K562 (cell line): ENCODE measurements at regions not wholly inside any gene's neighbourhood (a gene's known extent, or its start where the extent isn't known, plus 50 kb on each side); places are given as distances from the start of the nearest gene placed in this dataset.

Source experiments
- ATAC-seq: fragments of 200-7000 bp; cut with Tn5 transposase; 3 replicates; pipeline ENCODE4 v1.9.1; 2020; ENCODE audit warnings: moderate library complexity
- BruUV-seq: library from RNA; stranded (reverse); fragments of 400-500 nt; replicated peaks from 2 replicates; lab custom pipeline; 2021; lab: Mats Ljungman, UMichigan
- CTCF ChIA-PET: fragments of 300-600 bp; formaldehyde crosslinking; extraction: SDS; loops from one replicate; lab custom pipeline; 2021; ENCODE audit warnings: low intra/inter-chr PET ratio; lab: Yijun Ruan, JAX
- POLR2A ChIA-PET: fragments of 300-600, 350-650 bp; sonication (Branson Sonifier 250); formaldehyde crosslinking; extraction: SDS; loops from one replicate; lab custom pipeline; 2021; ENCODE audit warnings: antibody characterized with exemption, inconsistent platforms; lab: Yijun Ruan, JAX
- DNase-seq, 4 experiments: peaks; one replicate each; pipeline versions ENCODE4 v3.0.0 to v3.0.0-alpha.2; 2011 to 2018; ENCODE audit warnings: low spot score in 3 of 4, mixed read lengths in 3 of 4; ENCODE audit errors: extremely low read depth in 1 of 4
- FAIRE-seq: peaks from 2 replicates; lab custom pipeline; 2011; peaks lifted over from hg19 to GRCh38; lab: Jason Lieb, UNC
- H2AFZ ChIP-seq: 2 replicates; pipeline ENCODE4 v1.6.0; 2011; ENCODE audit warnings: low read depth, low read length, control low read depth, inconsistent platforms
- H3K27ac ChIP-seq: fragments of 200-600 bp; 3 replicates; pipeline ENCODE4 v1.8.0; 2011; ENCODE audit warnings: low read depth, mild to moderate bottlenecking, control low read depth, inconsistent platforms, low read length, moderate library complexity, mixed read lengths; ENCODE audit errors: extremely low read depth
- H3K27me3 ChIP-seq, 2 experiments: fragments of 300-600 bp in 1 of 2; 2 replicates in 1 of 2; 3 replicates in 1 of 2; pipeline versions ENCODE4 v1.6.0 to v1.8.0; 2011; ENCODE audit warnings: inconsistent platforms in 2 of 2, low read length in 2 of 2, mild to moderate bottlenecking in 1 of 2, mixed read lengths in 1 of 2, moderate library complexity in 1 of 2; ENCODE audit not compliant: control insufficient read depth in 2 of 2, insufficient read depth in 2 of 2
- H3K36me3 ChIP-seq: fragments of 300-600 bp; 3 replicates; pipeline ENCODE4 v1.8.0; 2011; ENCODE audit warnings: mild to moderate bottlenecking, low read length, inconsistent platforms; ENCODE audit not compliant: control insufficient read depth, insufficient read depth
- H3K4me1 ChIP-seq, 2 experiments: fragments of 200-600 bp in 1 of 2; replicated peaks in 1 of 2; 2 replicates in 1 of 2; 3 replicates in 1 of 2; pipeline versions ENCODE4 v1.5.1 to v1.8.0; 2011; ENCODE audit warnings: inconsistent platforms in 2 of 2, low read length in 2 of 2, mild to moderate bottlenecking in 1 of 2, mixed read lengths in 1 of 2, moderate library complexity in 1 of 2; ENCODE audit not compliant: control insufficient read depth in 2 of 2, insufficient read depth in 2 of 2
- H3K4me2 ChIP-seq: 2 replicates; pipeline ENCODE4 v1.6.1; 2011; ENCODE audit warnings: low read length, control low read depth, inconsistent platforms, mixed read lengths; ENCODE audit not compliant: insufficient read depth
- H3K4me3 ChIP-seq: fragments of 200-600 bp; sonication (generic), shearing (Covaris generic); 2 replicates; pipeline ENCODE4 v1.5.1; 2016; ENCODE audit warnings: control low read depth, inconsistent platforms
- H3K79me2 ChIP-seq: fragments of 200-600 bp; 3 replicates; pipeline ENCODE4 v1.8.0; 2011; ENCODE audit warnings: low read length, inconsistent platforms; ENCODE audit not compliant: control insufficient read depth, insufficient read depth
- H3K9ac ChIP-seq, 2 experiments: 2 replicates each; pipeline versions ENCODE4 v1.6.0 to v1.6.1; 2011; ENCODE audit warnings: low read depth in 2 of 2, low read length in 2 of 2, control low read depth in 1 of 2, inconsistent platforms in 1 of 2, mild to moderate bottlenecking in 1 of 2, mixed read lengths in 1 of 2; ENCODE audit not compliant: insufficient read depth in 1 of 2
- H3K9me1 ChIP-seq: one replicate; pipeline ENCODE4 v1.6.0; 2011; ENCODE audit warnings: inconsistent platforms, mild to moderate bottlenecking, low read length, moderate library complexity; ENCODE audit not compliant: control insufficient read depth, insufficient read depth
- H3K9me3 ChIP-seq: replicated peaks from 2 replicates; pipeline ENCODE4 v1.5.1; 2011; ENCODE audit warnings: low read depth, low read length, inconsistent platforms; ENCODE audit not compliant: control insufficient read depth, insufficient read depth
- H4K20me1 ChIP-seq: replicated peaks from 2 replicates; pipeline ENCODE4 v1.6.1; 2011; ENCODE audit warnings: low read length, inconsistent platforms, mixed read lengths; ENCODE audit not compliant: control insufficient read depth, insufficient read depth
- DMBX1 ChIP-seq: fragments of 250-450 bp; sonication (Bioruptor Pico); IDR thresholded peaks from 2 replicates; pipeline ENCODE4 v1.8.0; 2022; ENCODE audit warnings: inconsistent platforms, mild to moderate bottlenecking, moderate library complexity, borderline replicate concordance
- HNRNPL ChIP-seq: fragments of 200-400 bp; formaldehyde crosslinking; IDR thresholded peaks from 2 replicates; pipeline ENCODE4 v1.6.1; 2017; ENCODE audit warnings: low read depth, mild to moderate bottlenecking, low read length
- NFIX ChIP-seq: fragments of 250-450 bp; sonication (Bioruptor Pico); IDR thresholded peaks from 2 replicates; pipeline ENCODE4 v1.4.0; 2020; ENCODE audit warnings: low read depth, mild to moderate bottlenecking, moderate library complexity
- NRF1 ChIP-seq, 2 experiments: fragments of 450-650 bp; IDR thresholded peaks in 1 of 2; conservative IDR thresholded peaks in 1 of 2; 2 replicates each; pipeline ENCODE4 v1.6.1; 2014; ENCODE audit warnings: mild to moderate bottlenecking in 2 of 2
- RFX7 ChIP-seq: fragments of 250-450 bp; sonication (Bioruptor Pico); IDR thresholded peaks from 2 replicates; pipeline ENCODE4 v1.5.1; 2021; ENCODE audit warnings: mild to moderate bottlenecking
- SIN3A ChIP-seq, 2 experiments: fragments of 150-350 bp in 1 of 2; IDR thresholded peaks; 2 replicates each; pipeline ENCODE4 v1.6.1; 2011 to 2016; ENCODE audit warnings: borderline replicate concordance in 2 of 2, low read depth in 2 of 2, low read length in 2 of 2, mild to moderate bottlenecking in 2 of 2, moderate library complexity in 2 of 2; ENCODE audit not compliant: control insufficient read depth in 1 of 2
- TBP ChIP-seq: optimal IDR thresholded peaks from 2 replicates; pipeline ENCODE3; 2011; ENCODE audit warnings: low read depth, low read length, improper control_type of control experiment
- ZNF354B ChIP-seq: fragments of 250-450 bp; sonication (Bioruptor Pico); IDR thresholded peaks from 2 replicates; pipeline ENCODE4 v1.4.0; 2020
- WGBS: fragments of 100-300 bp; shearing (Covaris generic); methylation state at CpG from one replicate; pipeline ENCODE4 v1.1.6; 2016; ENCODE audit warnings: low coverage, mixed read lengths; ENCODE audit not compliant: insufficient coverage; ENCODE audit errors: missing lambda C conversion rate; 5-methylcytosine and 5-hydroxymethylcytosine counted together
- in situ Hi-C: fragments of 300-500 bp; cut with MboI; formaldehyde crosslinking; loops from 4 replicates; pipeline ENCODE4 v1.15.0; 2018; ENCODE audit warnings: inconsistent platforms, mixed read lengths
- intact Hi-C: fragments of 100-400 bp; cut with micrococcal nuclease; formaldehyde crosslinking; loops from 2 replicates; pipeline ENCODE4 v1.14.2; 2022
- TF ChIP-seq, protein P1 (sequence below): fragments of 250-450 bp; sonication (Bioruptor Pico); IDR thresholded peaks from 2 replicates; pipeline ENCODE4 v1.8.0; 2022; ENCODE audit warnings: inconsistent platforms
- TF ChIP-seq, protein P2 (sequence below): fragments of 450-650 bp; formaldehyde crosslinking; IDR thresholded peaks from 2 replicates; pipeline ENCODE4 v1.4.0; 2020; ENCODE audit warnings: mild to moderate bottlenecking, moderate library complexity
- TF ChIP-seq, protein P3 (sequence below): sonication (generic); formaldehyde crosslinking; IDR thresholded peaks from 2 replicates; pipeline ENCODE4 v1.8.0; 2022; ENCODE audit warnings: mild to moderate bottlenecking, missing genetic modification reagents, borderline replicate concordance

DNA sequence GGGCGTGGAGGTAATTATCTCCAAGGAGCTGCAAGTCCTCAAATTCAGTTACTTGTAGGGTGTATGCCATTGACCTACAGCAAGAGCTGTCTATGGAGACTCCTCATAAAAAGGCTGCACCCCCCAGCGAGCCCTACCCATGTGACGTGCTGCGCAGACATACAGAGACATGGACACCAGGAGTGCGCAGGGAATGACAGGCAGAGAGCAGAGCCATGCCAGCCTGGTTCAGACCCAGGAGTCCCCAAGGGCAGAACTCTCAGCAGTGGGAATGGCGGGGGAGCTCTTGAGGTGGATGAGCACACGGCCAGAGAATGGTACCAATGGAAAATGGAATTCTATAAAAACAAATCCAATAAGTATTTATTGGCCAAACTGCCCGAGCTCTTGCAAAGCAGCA lies 310.1 kb downstream of the MYCN start:
- 2% methylated on average over 8 of the region's 8 CpGs for WGBS
- no peak overlapping the region for H2AFZ ChIP-seq
- FAIRE-seq (no peak), DNase-seq (no peak), ATAC-seq (no peak)
- no peak overlapping the region for H3K4me3 ChIP-seq
- peaks cover 0 to 25% of the 10 kb centered on the region in 2 experiments; a peak in 2 of 5 replicates for H3K27me3 ChIP-seq
- no peak overlapping the region for H3K4me2 ChIP-seq
- no TSS peak for BruUV-seq
- H3K9me3 ChIP-seq, result no peaks in the 10 kb centered on the region
- CTCF ChIA-PET, result no interaction called here
- no peak overlapping the region for H3K27ac ChIP-seq
- H3K79me2 ChIP-seq, result no peaks in the 10 kb centered on the region
- TF ChIP-seq DMBX1 (CRISPR knock-in tag) (no peak), NRF1 (conservative IDR thresholded peaks at IDR 0.05 in 1 of 2, IDR thresholded peaks at IDR 0.05 in 1 of 2) (no peak), SIN3A (IDR thresholded peaks at IDR 0.05; ENCODE audit: borderline replicate concordance in 2 of 2, control insufficient read depth in 1 of 2, low read depth in 2 of 2, low read length in 2 of 2) (no peak)
- TF ChIP-seq, all 486 proteins: peak for 0
- Histone ChIP-seq H3K36me3 (no peaks in the 10 kb centered on the region), H3K4me1 (no peaks in the 10 kb centered on the region), H4K20me1 (no peaks in the 10 kb centered on the region), H3K9me1 (no peaks in the 10 kb centered on the region), H3K9ac (no peak overlapping the region)
- POLR2A ChIA-PET, result interaction anchor here (0.6 kb wide), 1 partner anchor 36 kb away, joined by 3 read pairs; no protein-coding TSS in a partner anchor
- in situ Hi-C loops, result no loop called here
- intact Hi-C loops, result no loop called here

DNA sequence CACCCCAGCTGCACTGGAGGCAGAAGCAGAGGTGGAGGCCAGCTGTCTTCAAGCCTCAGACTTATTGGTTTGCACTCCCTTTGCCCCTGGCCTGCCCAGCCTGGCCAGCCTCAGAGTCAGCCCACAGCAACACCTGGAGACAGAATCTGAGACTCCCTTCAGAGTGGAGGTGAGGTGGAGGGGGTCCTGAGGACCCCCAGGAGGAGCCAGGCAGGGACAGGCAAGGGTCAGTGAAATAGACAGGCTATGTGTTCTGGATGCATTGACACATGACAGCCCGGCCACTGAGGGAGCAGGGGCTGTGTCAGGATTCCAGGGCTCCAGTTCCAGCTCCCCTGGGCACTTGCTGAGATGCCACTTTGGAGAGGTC lies 309.7 kb downstream of the MYCN start:
- intact Hi-C loops (no loop called here), in situ Hi-C loops (no loop called here)
- ATAC-seq (no peak), FAIRE-seq (no peak), DNase-seq (no peak)
- Histone ChIP-seq H3K9me3 (no peaks in the 10 kb centered on the region), H3K4me3 (no peak overlapping the region), H3K36me3 (no peaks in the 10 kb centered on the region), H3K27me3 (peaks cover 0 to 26% of the 10 kb centered on the region in 2 experiments; a peak in 2 of 5 replicates), H2AFZ (no peak overlapping the region), H4K20me1 (no peaks in the 10 kb centered on the region), H3K9ac (no peak overlapping the region), H3K9me1 (no peaks in the 10 kb centered on the region), H3K4me1 (no peaks in the 10 kb centered on the region), H3K4me2 (no peak overlapping the region), H3K79me2 (no peaks in the 10 kb centered on the region), H3K27ac (no peak overlapping the region)
- CTCF ChIA-PET, result no interaction called here
- POLR2A ChIA-PET, result interaction anchor here (0.6 to 0.8 kb wide), 2 partner anchors 36 to 319 kb away, joined by 3 read pairs; no protein-coding TSS in a partner anchor
- WGBS, result 0% methylated on average over 1 of the region's 1 CpG
- BruUV-seq, result no TSS peak
- TF ChIP-seq NFIX (CRISPR knock-in tag) (no peak), RFX7 (CRISPR knock-in tag) (no peak), TBP (no peak), ZNF354B (no peak), HNRNPL (no peak)
- TF ChIP-seq, protein P1, sequence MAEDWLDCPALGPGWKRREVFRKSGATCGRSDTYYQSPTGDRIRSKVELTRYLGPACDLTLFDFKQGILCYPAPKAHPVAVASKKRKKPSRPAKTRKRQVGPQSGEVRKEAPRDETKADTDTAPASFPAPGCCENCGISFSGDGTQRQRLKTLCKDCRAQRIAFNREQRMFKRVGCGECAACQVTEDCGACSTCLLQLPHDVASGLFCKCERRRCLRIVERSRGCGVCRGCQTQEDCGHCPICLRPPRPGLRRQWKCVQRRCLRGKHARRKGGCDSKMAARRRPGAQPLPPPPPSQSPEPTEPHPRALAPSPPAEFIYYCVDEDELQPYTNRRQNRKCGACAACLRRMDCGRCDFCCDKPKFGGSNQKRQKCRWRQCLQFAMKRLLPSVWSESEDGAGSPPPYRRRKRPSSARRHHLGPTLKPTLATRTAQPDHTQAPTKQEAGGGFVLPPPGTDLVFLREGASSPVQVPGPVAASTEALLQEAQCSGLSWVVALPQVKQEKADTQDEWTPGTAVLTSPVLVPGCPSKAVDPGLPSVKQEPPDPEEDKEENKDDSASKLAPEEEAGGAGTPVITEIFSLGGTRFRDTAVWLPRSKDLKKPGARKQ (CRISPR knock-in tag), result no peak
- TF ChIP-seq, protein P2, sequence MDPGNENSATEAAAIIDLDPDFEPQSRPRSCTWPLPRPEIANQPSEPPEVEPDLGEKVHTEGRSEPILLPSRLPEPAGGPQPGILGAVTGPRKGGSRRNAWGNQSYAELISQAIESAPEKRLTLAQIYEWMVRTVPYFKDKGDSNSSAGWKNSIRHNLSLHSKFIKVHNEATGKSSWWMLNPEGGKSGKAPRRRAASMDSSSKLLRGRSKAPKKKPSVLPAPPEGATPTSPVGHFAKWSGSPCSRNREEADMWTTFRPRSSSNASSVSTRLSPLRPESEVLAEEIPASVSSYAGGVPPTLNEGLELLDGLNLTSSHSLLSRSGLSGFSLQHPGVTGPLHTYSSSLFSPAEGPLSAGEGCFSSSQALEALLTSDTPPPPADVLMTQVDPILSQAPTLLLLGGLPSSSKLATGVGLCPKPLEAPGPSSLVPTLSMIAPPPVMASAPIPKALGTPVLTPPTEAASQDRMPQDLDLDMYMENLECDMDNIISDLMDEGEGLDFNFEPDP (CRISPR knock-in tag), result no peak
- TF ChIP-seq, protein P3, sequence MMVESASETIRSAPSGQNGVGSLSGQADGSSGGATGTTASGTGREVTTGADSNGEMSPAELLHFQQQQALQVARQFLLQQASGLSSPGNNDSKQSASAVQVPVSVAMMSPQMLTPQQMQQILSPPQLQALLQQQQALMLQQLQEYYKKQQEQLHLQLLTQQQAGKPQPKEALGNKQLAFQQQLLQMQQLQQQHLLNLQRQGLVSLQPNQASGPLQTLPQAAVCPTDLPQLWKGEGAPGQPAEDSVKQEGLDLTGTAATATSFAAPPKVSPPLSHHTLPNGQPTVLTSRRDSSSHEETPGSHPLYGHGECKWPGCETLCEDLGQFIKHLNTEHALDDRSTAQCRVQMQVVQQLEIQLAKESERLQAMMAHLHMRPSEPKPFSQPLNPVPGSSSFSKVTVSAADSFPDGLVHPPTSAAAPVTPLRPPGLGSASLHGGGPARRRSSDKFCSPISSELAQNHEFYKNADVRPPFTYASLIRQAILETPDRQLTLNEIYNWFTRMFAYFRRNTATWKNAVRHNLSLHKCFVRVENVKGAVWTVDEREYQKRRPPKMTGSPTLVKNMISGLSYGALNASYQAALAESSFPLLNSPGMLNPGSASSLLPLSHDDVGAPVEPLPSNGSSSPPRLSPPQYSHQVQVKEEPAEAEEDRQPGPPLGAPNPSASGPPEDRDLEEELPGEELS, result no peak
